ENCODE measurements at regions not wholly inside any gene's neighbourhood (a gene's known extent, or its start where the extent isn't known, plus 50 kb on each side); places are given as distances from the start of the nearest gene placed in this dataset.

DNA sequence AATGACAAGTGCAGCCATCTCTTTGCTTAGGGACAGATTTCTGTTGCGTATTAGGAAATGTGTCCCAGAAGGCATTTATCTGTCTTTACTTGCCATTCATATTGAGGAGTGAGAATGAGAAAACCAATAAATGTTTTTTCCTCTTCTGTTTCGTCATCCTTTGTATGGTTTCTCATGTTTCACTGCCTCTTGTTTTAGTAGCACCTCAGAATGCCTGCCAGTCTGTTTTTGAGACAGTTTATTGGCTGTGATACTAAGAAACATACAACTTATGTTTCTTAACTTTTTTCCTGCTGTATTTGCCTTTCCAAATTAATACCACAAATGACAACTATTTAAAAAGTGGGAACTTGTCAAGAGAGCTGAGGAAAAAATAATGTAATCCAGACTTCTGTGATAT, 390.2 kb upstream of the GOLIM4 start:
- Mint-ChIP-seq H3K9me3 (ENCODE audit: low read depth) (no peaks in the 10 kb centered on the region), H3K4me1 (ENCODE audit: low read depth) (peaks cover 3% of the 10 kb centered on the region), H3K36me3 (ENCODE audit: low read depth) (no peaks in the 10 kb centered on the region), H3K4me3 (ENCODE audit: unreplicated experiment) (no peak overlapping the region), H3K27me3 (ENCODE audit: low read depth) (no peaks in the 10 kb centered on the region), H3K27ac (ENCODE audit: unreplicated experiment) (no peak overlapping the region)
- TF ChIP-seq, protein P1, sequence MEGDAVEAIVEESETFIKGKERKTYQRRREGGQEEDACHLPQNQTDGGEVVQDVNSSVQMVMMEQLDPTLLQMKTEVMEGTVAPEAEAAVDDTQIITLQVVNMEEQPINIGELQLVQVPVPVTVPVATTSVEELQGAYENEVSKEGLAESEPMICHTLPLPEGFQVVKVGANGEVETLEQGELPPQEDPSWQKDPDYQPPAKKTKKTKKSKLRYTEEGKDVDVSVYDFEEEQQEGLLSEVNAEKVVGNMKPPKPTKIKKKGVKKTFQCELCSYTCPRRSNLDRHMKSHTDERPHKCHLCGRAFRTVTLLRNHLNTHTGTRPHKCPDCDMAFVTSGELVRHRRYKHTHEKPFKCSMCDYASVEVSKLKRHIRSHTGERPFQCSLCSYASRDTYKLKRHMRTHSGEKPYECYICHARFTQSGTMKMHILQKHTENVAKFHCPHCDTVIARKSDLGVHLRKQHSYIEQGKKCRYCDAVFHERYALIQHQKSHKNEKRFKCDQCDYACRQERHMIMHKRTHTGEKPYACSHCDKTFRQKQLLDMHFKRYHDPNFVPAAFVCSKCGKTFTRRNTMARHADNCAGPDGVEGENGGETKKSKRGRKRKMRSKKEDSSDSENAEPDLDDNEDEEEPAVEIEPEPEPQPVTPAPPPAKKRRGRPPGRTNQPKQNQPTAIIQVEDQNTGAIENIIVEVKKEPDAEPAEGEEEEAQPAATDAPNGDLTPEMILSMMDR (IDR thresholded peaks at IDR 0.05) = no peak
- no peak for DNase-seq (ENCODE audit: low spot score)

DNA sequence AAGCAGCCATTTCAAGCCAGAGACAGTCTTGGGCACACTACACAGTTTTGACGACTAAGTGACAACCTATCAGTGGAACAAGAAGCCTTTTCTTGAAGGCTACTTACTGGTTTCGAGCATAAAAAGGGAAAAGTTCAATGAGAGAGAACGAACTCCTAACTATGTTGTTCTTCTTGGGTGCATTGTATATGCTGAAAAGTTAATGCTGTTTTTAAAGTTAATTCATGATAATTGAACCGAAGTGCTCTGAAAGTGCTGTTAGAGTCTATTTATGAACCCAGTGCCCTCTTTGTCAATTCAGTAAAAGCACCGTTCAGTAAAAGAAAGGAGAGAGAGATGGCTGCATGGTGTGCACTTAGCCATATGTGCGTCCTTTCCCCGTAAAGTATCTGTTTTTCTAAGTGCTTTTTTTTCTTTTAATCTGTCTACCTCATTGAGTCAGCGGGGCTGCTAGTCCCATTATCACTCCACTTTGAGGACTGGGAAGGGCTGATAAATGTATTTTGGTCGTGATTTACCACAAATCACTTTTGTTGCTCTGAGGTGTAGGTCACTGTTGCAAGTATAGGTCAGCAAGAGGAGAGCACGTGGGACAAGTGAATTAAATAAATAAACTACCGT, 380.7 kb upstream of the GOLIM4 start:
- Mint-ChIP-seq H3K36me3 (ENCODE audit: low read depth) (no peaks in the 10 kb centered on the region), H3K4me1 (ENCODE audit: low read depth) (no peaks in the 10 kb centered on the region), H3K27me3 (ENCODE audit: low read depth) (peaks cover 2% of the 10 kb centered on the region), H3K9me3 (ENCODE audit: low read depth) (no peaks in the 10 kb centered on the region), H3K4me3 (ENCODE audit: unreplicated experiment) (no peak overlapping the region), H3K27ac (ENCODE audit: unreplicated experiment) (no peak overlapping the region)
- DNase-seq (ENCODE audit: low spot score) = no peak
- TF ChIP-seq, protein P1 (IDR thresholded peaks at IDR 0.05) = no peak

DNA sequence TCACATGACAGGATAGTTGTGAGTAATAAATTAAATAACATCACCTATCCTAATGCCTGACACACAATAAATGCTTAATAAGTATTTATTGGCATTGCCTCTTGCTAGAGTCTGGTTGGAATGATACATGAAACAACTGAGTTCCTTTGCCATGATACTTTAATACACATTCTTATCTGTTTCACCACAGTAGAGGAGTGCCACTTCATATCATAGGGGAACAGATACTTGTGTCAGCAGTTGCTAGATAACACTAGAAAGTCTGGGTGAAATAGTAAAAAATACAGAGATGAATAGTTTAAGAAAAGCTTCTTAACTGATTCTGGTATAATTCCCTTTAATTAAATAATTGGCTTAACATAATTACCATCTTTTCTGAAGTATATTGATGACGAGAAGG, 380.0 kb upstream of the GOLIM4 start:
- Mint-ChIP-seq H3K4me3 (ENCODE audit: unreplicated experiment) (no peak overlapping the region), H3K27ac (ENCODE audit: unreplicated experiment) (no peak overlapping the region), H3K36me3 (ENCODE audit: low read depth) (no peaks in the 10 kb centered on the region), H3K4me1 (ENCODE audit: low read depth) (no peaks in the 10 kb centered on the region), H3K27me3 (ENCODE audit: low read depth) (peaks cover 2% of the 10 kb centered on the region), H3K9me3 (ENCODE audit: low read depth) (no peaks in the 10 kb centered on the region)
- TF ChIP-seq, protein P1 (IDR thresholded peaks at IDR 0.05) = no peak
- no peak for DNase-seq (ENCODE audit: low spot score)

DNA sequence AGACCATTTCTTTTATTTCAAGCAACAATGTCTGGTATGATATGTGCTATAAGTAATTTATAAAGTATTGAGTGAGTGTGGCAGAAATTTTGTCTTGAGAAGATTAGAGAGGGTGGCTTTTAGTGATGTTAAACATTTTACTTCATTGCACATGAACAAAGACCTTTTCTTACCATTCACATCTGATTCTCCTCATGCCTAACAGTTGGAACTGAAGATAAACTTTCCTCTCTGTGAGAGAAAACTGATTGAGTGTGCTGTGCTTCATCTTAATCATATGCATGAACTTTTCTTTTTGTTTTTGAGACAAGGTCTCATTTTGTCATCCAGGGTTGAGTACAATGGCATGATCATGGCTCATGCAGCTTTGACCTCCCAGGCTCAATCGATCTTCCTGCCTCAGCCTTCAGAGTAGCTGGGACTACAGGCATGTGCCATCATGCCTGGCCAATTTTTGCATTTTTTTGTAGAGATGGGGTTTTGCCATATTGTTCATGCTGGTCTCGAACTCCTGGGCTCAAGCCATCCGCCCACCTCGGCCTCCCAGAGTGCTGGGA, 377.7 kb upstream of the GOLIM4 start:
- Mint-ChIP-seq H3K4me3 (ENCODE audit: unreplicated experiment) (no peak overlapping the region), H3K36me3 (ENCODE audit: low read depth) (no peaks in the 10 kb centered on the region), H3K27ac (ENCODE audit: unreplicated experiment) (no peak overlapping the region), H3K27me3 (ENCODE audit: low read depth) (peaks cover 2% of the 10 kb centered on the region), H3K4me1 (ENCODE audit: low read depth) (no peaks in the 10 kb centered on the region), H3K9me3 (ENCODE audit: low read depth) (no peaks in the 10 kb centered on the region)
- TF ChIP-seq, protein P1 (IDR thresholded peaks at IDR 0.05) = no peak
- no peak for DNase-seq (ENCODE audit: low spot score)

DNA sequence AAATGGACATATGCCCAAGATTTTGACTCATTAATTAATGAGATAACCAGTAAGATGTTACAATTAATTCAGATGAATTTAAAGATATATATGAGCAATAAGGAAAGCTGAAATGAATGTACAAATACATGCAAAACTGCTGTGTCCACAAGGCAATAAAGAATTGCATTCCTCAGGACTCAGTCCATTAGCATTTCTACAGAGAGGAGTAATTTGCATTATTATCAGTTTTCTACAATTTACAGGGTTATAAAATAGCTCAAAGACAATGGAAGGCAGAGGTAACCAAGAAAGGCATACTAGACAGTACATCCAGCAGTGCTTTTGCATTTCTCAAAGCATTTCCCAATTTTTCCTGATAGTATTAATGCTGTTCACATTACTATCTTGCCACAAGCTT, 377.1 kb upstream of the GOLIM4 start:
- Mint-ChIP-seq H3K9me3 (ENCODE audit: low read depth) (no peaks in the 10 kb centered on the region), H3K36me3 (ENCODE audit: low read depth) (no peaks in the 10 kb centered on the region), H3K27me3 (ENCODE audit: low read depth) (peaks cover 2% of the 10 kb centered on the region), H3K4me3 (ENCODE audit: unreplicated experiment) (no peak overlapping the region), H3K27ac (ENCODE audit: unreplicated experiment) (no peak overlapping the region), H3K4me1 (ENCODE audit: low read depth) (no peaks in the 10 kb centered on the region)
- TF ChIP-seq, protein P1 (IDR thresholded peaks at IDR 0.05) = no peak
- no peak for DNase-seq (ENCODE audit: low spot score)
